GM12891 (cell line): ENCODE measurements at regions not wholly inside any gene's neighbourhood (a gene's known extent, or its start where the extent isn't known, plus 50 kb on each side); places are given as distances from the start of the nearest gene placed in this dataset.

ENCODE experiments used
- POLR2A ChIP-seq: IDR thresholded peaks from 2 replicates; pipeline ENCODE4 v1.6.1; 2011; ENCODE audit warnings: low read depth, low read length, control low read depth
- POLR2AphosphoS5 ChIP-seq: IDR thresholded peaks from 2 replicates; pipeline ENCODE4 v1.6.1; 2011; ENCODE audit warnings: low read depth, low read length, control low read depth
- POU2F2 ChIP-seq: IDR thresholded peaks from 2 replicates; pipeline ENCODE4 v1.6.1; 2011; ENCODE audit warnings: low read depth, mild to moderate bottlenecking, control low read depth, low read length, moderate library complexity

DNA sequence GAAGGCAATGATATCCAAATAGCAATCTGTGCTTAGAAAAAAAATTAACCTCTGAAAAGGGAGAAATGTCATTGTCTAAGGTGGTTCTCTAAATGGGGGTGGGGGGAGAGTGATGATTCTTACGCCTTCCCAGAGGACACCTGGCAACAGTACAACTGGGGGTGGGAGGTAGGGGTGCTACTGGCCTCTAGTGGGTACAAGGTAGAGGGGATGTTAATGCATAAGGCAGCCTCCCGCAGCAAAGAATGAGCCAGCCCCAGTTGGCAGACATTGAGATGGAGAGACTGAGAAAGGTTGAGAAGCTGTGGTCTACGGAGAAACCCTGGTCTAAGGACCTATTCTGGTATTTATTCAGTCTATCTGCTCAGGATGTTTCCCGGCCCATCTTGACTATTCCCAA lies 472.2 kb upstream of the RUNX1 start:
- no peak for TF ChIP-seq POLR2A
- TF ChIP-seq POLR2AphosphoS5, result no peak
- no peak for TF ChIP-seq POU2F2
